NCI-H187 treated with DMSO at 0.1 percent for 48 hours (cell line): ENCODE measurements at regions not wholly inside any gene's neighbourhood (a gene's known extent, or its start where the extent isn't known, plus 50 kb on each side); places are given as distances from the start of the nearest gene placed in this dataset.

Source experiments
- DNase-seq: peaks from one replicate; lab custom pipeline; 2025; lab: John Stamatoyannopoulos, UW

- no peak for DNase-seq
Observed at GRCh38 chr16:64238571-64238970, 883.3 kb downstream of the CDH11 start.

GRCh38 chr16:64236316-64236715 is 885.5 kb downstream of the CDH11 start:
- no peak for DNase-seq

- DNase-seq = no peak
Observed at GRCh38 chr16:64234200-64234599, 887.7 kb downstream of the CDH11 start.

GRCh38 chr16:64225696-64226095 is 896.2 kb downstream of the CDH11 start:
- no peak for DNase-seq

- no peak for DNase-seq
Observed at GRCh38 chr16:64225036-64225435, 896.8 kb downstream of the CDH11 start.

- DNase-seq = no peak
Observed at GRCh38 chr16:64217789-64218535, 903.9 kb downstream of the CDH11 start.

- no peak for DNase-seq
Observed at GRCh38 chr16:64215730-64216129, 906.1 kb downstream of the CDH11 start.

- DNase-seq = no peak
Observed at GRCh38 chr16:64211331-64211730, 910.5 kb downstream of the CDH11 start.

- no peak for DNase-seq
Observed at GRCh38 chr16:64206862-64207261, 915.0 kb downstream of the CDH11 start.

GRCh38 chr16:64203126-64203525 is 918.7 kb downstream of the CDH11 start:
- no peak for DNase-seq

- DNase-seq = no peak
Observed at GRCh38 chr16:64202571-64202970, 919.3 kb downstream of the CDH11 start.

GRCh38 chr16:64196444-64196843 is 925.4 kb downstream of the CDH11 start:
- no peak for DNase-seq

GRCh38 chr16:64185954-64186353 is 935.9 kb downstream of the CDH11 start:
- no peak for DNase-seq

GRCh38 chr16:64184156-64184555 is 937.7 kb downstream of the CDH11 start:
- no peak for DNase-seq

GRCh38 chr16:64182985-64183384 is 938.9 kb downstream of the CDH11 start:
- no peak for DNase-seq

- DNase-seq = no peak
Observed at GRCh38 chr16:64181271-64181925, 940.5 kb downstream of the CDH11 start.

GRCh38 chr16:64180136-64180900 is 941.5 kb downstream of the CDH11 start:
- no peak for DNase-seq

GRCh38 chr16:64174327-64174726 is 947.5 kb downstream of the CDH11 start:
- DNase-seq = no peak

GRCh38 chr16:64172652-64173051 is 949.2 kb downstream of the CDH11 start:
- no peak for DNase-seq

- no peak for DNase-seq
Observed at GRCh38 chr16:64172226-64172625, 949.6 kb downstream of the CDH11 start.

- DNase-seq = no peak
Observed at GRCh38 chr16:64171632-64172031, 950.2 kb downstream of the CDH11 start.

GRCh38 chr16:64168371-64168770 is 953.5 kb downstream of the CDH11 start:
- DNase-seq = no peak

- no peak for DNase-seq
Observed at GRCh38 chr16:64167936-64168335, 953.9 kb downstream of the CDH11 start.
